Lower leg skin (tissue), 4 donors: ENCODE measurements at regions not wholly inside any gene's neighbourhood (a gene's known extent, or its start where the extent isn't known, plus 50 kb on each side); places are given as distances from the start of the nearest gene placed in this dataset.

ENCODE experiments used
- DNase-seq, 2 donors: peaks; one replicate each; pipeline ENCODE4 v3.0.0-alpha.2; 2019; ENCODE audit warnings: low spot score in 2 of 2
- H3K4me3 ChIP-seq: fragments of 200-600 bp; sonication (generic); 2 replicates; pipeline ENCODE4 v1.5.1; 2017; ENCODE audit warnings: mild to moderate bottlenecking, low read depth; ENCODE audit not compliant: poor library complexity, severe bottlenecking
- CTCF ChIP-seq, 3 donors: fragments of 450-650 bp; IDR thresholded peaks; one replicate each; pipeline ENCODE4 v1.5.1; 2016; ENCODE audit warnings: antibody characterized with exemption in 3 of 3, mild to moderate bottlenecking in 3 of 3, moderate library complexity in 2 of 3
- POLR2A ChIP-seq, 2 donors: fragments of 450-650 bp; IDR thresholded peaks; one replicate each; pipeline ENCODE4 v1.6.1; 2016 to 2017; ENCODE audit warnings: antibody characterized with exemption in 2 of 2, mild to moderate bottlenecking in 1 of 2, moderate library complexity in 1 of 2
- WGBS, 2 donors: methylation state at CpG; one replicate each; pipeline ENCODE4 v1.1.5; 2018; 5-methylcytosine and 5-hydroxymethylcytosine counted together
- intact Hi-C: fragments of 100-400 bp; cut with DNase I; formaldehyde crosslinking; loops from one replicate; pipeline ENCODE4 v1.15.0; 2023; ENCODE audit warnings: low total_unique reads

- WGBS, 2 donors, result 43 to 48% methylated on average over 5 of the region's 5 CpGs
- intact Hi-C loops, result no loop called here
- DNase-seq, result peak in 1 of 2 donors; percentile 30
- H3K4me3 ChIP-seq, result no peak overlapping the region
- TF ChIP-seq CTCF (IDR thresholded peaks at IDR 0.05) (no peak), POLR2A (IDR thresholded peaks at IDR 0.05) (no peak)
Observed at GRCh38 chr5:74949976-74950375, 83.8 kb upstream of the FAM169A start.

- DNase-seq, result no peak
- no peak overlapping the region for H3K4me3 ChIP-seq
- intact Hi-C loops, result no loop called here
- 77 to 81% methylated on average over 6 of the region's 6 CpGs for WGBS, 2 donors
- TF ChIP-seq CTCF (IDR thresholded peaks at IDR 0.05) (no peak), POLR2A (IDR thresholded peaks at IDR 0.05) (no peak)
Observed at GRCh38 chr5:74948031-74948546, 81.9 kb upstream of the FAM169A start.

DNA sequence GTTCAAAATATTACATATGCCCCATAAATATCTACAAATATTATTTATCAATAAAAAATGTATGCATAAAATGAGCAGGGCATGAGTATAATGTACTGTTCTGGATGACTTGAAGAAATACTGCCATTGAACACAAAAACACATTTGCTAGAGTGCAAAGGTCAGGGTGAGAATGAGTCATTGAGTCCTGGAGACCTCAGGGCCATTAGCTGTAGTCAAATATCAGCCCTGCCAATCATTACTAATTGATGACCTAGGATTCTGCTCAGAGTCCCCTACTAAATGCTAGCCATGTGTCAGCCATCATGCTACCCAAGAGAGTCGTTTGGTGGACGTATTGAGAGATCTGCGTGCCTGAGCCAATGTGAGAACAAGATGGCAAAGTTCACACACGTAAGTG lies 80.3 kb upstream of the FAM169A start:
- H3K4me3 ChIP-seq, result no peak overlapping the region
- WGBS, 2 donors, result 89 to 90% methylated on average over 4 of the region's 4 CpGs
- DNase-seq, result no peak
- TF ChIP-seq CTCF (IDR thresholded peaks at IDR 0.05) (no peak), POLR2A (IDR thresholded peaks at IDR 0.05) (no peak)
- intact Hi-C loops, result no loop called here

DNA sequence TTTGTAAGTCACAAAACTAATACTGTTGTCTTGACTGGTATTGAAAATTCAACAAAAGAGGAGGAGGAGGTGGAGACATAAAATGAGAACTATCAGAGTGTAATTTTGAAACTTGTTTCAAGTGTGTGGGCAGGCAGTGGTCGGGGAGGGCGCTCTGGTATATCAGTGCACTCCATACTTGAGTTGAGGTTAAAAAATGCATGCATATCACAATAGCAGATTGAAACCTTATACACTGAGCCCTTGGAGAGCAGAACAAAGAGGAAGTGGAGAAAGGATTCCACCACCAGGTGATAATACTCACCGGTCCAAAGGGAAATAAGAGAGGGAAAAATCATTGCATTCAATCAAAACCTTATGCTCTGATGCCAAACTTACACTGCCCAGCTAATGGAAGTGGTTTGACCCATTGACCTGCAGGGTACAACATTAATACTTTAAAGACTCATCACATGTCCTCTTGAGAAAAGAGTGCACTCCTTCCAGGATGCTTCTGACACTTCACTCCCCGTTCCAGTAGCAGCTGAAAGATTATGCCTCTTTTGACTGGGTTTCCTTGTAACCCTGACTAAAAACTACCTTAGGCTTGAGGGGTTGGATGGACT lies 79.5 kb upstream of the FAM169A start:
- TF ChIP-seq CTCF (IDR thresholded peaks at IDR 0.05), result no peak
- no peak for TF ChIP-seq POLR2A (IDR thresholded peaks at IDR 0.05)
- DNase-seq, result no peak
- 70 to 72% methylated on average over 4 of the region's 4 CpGs for WGBS, 2 donors
- intact Hi-C loops, result no loop called here
- H3K4me3 ChIP-seq, result no peak overlapping the region

DNA sequence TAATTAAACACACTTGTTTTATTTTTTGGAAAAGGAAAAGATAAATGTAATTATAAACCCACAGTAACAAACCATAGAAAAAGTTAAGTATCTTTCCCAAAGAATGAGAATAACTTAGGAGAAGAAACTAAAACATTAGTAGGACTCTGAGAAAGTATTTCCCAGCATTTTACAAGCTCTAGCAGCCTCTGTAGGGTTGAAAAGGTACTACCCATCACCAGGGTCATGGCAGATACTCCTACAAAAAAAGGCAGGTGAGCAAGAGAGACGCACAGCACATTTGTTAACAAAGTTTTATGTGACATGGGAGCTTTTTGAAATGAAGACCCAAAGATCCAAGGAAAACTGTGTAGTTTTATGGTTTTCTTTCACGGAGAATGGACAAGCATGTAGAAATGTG lies 77.7 kb upstream of the FAM169A start:
- TF ChIP-seq CTCF (IDR thresholded peaks at IDR 0.05) (no peak), POLR2A (IDR thresholded peaks at IDR 0.05) (no peak)
- 68 to 71% methylated on average over 2 of the region's 2 CpGs for WGBS, 2 donors
- no peak for DNase-seq
- H3K4me3 ChIP-seq, result no peak overlapping the region
- intact Hi-C loops, result no loop called here
